H1 (cell line): ENCODE measurements at regions not wholly inside any gene's neighbourhood (a gene's known extent, or its start where the extent isn't known, plus 50 kb on each side); places are given as distances from the start of the nearest gene placed in this dataset.

Experiments used
- CHD7 ChIP-seq: fragments of 300-600 bp; sonication (generic); IDR thresholded peaks from 2 replicates; pipeline ENCODE4 v1.7.1; 2012; ENCODE audit warnings: low read length, moderate library complexity, mild to moderate bottlenecking, inconsistent platforms; ENCODE audit not compliant: insufficient replicate concordance
- CREB1 ChIP-seq: IDR thresholded peaks from 2 replicates; pipeline ENCODE4 v1.6.1; 2012; ENCODE audit warnings: inconsistent platforms
- CTCF ChIP-seq, 3 experiments: IDR thresholded peaks; 1 replicate in 2 of 3; 2 replicates in 1 of 3; pipeline versions ENCODE4 v1.5.1 to v1.6.1; 2011; ENCODE audit warnings: low read length in 3 of 3, mild to moderate bottlenecking in 3 of 3, inconsistent platforms in 2 of 3, low read depth in 1 of 3, moderate library complexity in 1 of 3; ENCODE audit not compliant: insufficient read depth in 1 of 3; ENCODE audit errors: control extremely low read depth in 1 of 3
- JUN ChIP-seq: IDR thresholded peaks from 2 replicates; pipeline ENCODE4 v1.6.1; 2011; ENCODE audit warnings: low read depth, mild to moderate bottlenecking, improper control_type of control experiment, low read length
- NANOG ChIP-seq: IDR thresholded peaks from 2 replicates; pipeline ENCODE4 v1.6.1; 2011; ENCODE audit warnings: low read length, low read depth, mild to moderate bottlenecking, inconsistent platforms; ENCODE audit not compliant: insufficient read depth, poor library complexity, severe bottlenecking
- TAF1 ChIP-seq: IDR thresholded peaks from 2 replicates; pipeline ENCODE4 v1.6.1; 2011; ENCODE audit warnings: mild to moderate bottlenecking, low read depth, low read length
- TCF12 ChIP-seq: IDR thresholded peaks from 2 replicates; pipeline ENCODE4 v1.6.1; 2011; ENCODE audit warnings: low read depth, mild to moderate bottlenecking, low read length
- TEAD4 ChIP-seq: IDR thresholded peaks from 2 replicates; pipeline ENCODE4 v1.6.1; 2012; ENCODE audit warnings: low read depth, low read length, inconsistent platforms, mixed read lengths

GRCh38 chr15:31499953-31500765, 173.5 kb downstream of the KLF13 start (continued):
- TF ChIP-seq CHD7 (no peak), TAF1 (no peak), CREB1 (no peak), NANOG (no peak), CTCF (IDR thresholded peaks at IDR 0.05; ENCODE audit: control extremely low read depth in 1 of 3, insufficient read depth in 1 of 3, low read depth in 1 of 3, low read length in 3 of 3) (no peak), JUN (no peak), TEAD4 (no peak), TCF12 (no peak)
